Suprapubic skin (tissue), 4 donors: ENCODE measurements at regions not wholly inside any gene's neighbourhood (a gene's known extent, or its start where the extent isn't known, plus 50 kb on each side); places are given as distances from the start of the nearest gene placed in this dataset.

ENCODE experiments used
- EP300 ChIP-seq: sonication (generic); formaldehyde crosslinking; IDR thresholded peaks from one replicate; pipeline ENCODE4 v1.6.1; 2017; ENCODE audit warnings: antibody characterized with exemption
- POLR2A ChIP-seq, 2 donors: fragments of 450-650 bp; IDR thresholded peaks; one replicate each; pipeline ENCODE4 v1.6.1; 2017; ENCODE audit warnings: antibody characterized with exemption in 2 of 2, mild to moderate bottlenecking in 2 of 2, moderate library complexity in 2 of 2
- POLR2AphosphoS5 ChIP-seq, 3 donors: sonication (generic); formaldehyde crosslinking; IDR thresholded peaks; one replicate each; pipeline ENCODE4 v1.6.1; 2017; ENCODE audit warnings: antibody characterized with exemption in 3 of 3
- TF ChIP-seq, protein P1 (sequence below), 2 donors: fragments of 200-600 bp in 1 of 2; fragments of 450-650 bp in 1 of 2; sonication (generic) in 1 of 2; IDR thresholded peaks; one replicate each; pipeline ENCODE4 v1.5.1; 2016 to 2019; ENCODE audit warnings: antibody characterized with exemption in 2 of 2, mild to moderate bottlenecking in 1 of 2, moderate library complexity in 1 of 2

DNA sequence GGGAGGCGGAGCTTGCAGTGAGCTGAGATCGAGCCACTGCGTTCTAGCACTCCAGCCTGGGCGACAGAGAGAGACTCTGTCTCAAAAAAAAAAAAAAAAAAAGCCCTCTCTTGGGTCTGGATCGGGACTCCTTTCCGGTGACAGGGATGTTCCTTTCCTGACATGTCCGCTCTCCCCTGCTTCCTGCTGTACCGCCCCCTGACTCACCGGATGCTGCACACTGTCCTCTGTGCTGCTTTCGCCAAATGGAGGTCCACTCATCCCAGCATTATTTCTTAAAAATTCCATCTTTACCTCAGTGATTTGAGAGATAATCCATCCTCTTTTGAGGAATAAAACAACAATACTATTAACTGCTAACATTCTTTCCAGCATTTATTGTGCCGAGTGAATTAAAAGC lies 113.8 kb upstream of the EEPD1 start:
- TF ChIP-seq, protein P1, sequence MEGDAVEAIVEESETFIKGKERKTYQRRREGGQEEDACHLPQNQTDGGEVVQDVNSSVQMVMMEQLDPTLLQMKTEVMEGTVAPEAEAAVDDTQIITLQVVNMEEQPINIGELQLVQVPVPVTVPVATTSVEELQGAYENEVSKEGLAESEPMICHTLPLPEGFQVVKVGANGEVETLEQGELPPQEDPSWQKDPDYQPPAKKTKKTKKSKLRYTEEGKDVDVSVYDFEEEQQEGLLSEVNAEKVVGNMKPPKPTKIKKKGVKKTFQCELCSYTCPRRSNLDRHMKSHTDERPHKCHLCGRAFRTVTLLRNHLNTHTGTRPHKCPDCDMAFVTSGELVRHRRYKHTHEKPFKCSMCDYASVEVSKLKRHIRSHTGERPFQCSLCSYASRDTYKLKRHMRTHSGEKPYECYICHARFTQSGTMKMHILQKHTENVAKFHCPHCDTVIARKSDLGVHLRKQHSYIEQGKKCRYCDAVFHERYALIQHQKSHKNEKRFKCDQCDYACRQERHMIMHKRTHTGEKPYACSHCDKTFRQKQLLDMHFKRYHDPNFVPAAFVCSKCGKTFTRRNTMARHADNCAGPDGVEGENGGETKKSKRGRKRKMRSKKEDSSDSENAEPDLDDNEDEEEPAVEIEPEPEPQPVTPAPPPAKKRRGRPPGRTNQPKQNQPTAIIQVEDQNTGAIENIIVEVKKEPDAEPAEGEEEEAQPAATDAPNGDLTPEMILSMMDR (IDR thresholded peaks at IDR 0.05), result no peak
- TF ChIP-seq EP300 (no peak), POLR2AphosphoS5 (IDR thresholded peaks at IDR 0.05) (no peak), POLR2A (IDR thresholded peaks at IDR 0.05) (no peak)
